H1 (cell line): ENCODE measurements at regions not wholly inside any gene's neighbourhood (a gene's known extent, or its start where the extent isn't known, plus 50 kb on each side); places are given as distances from the start of the nearest gene placed in this dataset.

ENCODE experiments used
- ATF3 ChIP-seq: IDR thresholded peaks from 2 replicates; pipeline ENCODE4 v1.6.1; 2011; ENCODE audit warnings: low read depth, mild to moderate bottlenecking, low read length; ENCODE audit not compliant: insufficient read depth
- CBX5 ChIP-seq: fragments of 300-800, 300-1000 bp; sonication (generic); IDR thresholded peaks from 2 replicates; pipeline ENCODE4 v1.7.1; 2016; ENCODE audit warnings: antibody characterized with exemption, low read length, low read depth
- CHD2 ChIP-seq: IDR thresholded peaks from 2 replicates; pipeline ENCODE4 v1.6.1; 2012; ENCODE audit warnings: low read length, improper control_type of control experiment
- CHD7 ChIP-seq: fragments of 300-600 bp; sonication (generic); IDR thresholded peaks from 2 replicates; pipeline ENCODE4 v1.7.1; 2012; ENCODE audit warnings: low read length, moderate library complexity, mild to moderate bottlenecking, inconsistent platforms; ENCODE audit not compliant: insufficient replicate concordance
- CREB1 ChIP-seq: IDR thresholded peaks from 2 replicates; pipeline ENCODE4 v1.6.1; 2012; ENCODE audit warnings: inconsistent platforms
- EGR1 ChIP-seq: IDR thresholded peaks from 2 replicates; pipeline ENCODE4 v1.6.1; 2011; ENCODE audit warnings: low read depth, low read length, borderline replicate concordance
- JUN ChIP-seq: IDR thresholded peaks from 2 replicates; pipeline ENCODE4 v1.6.1; 2011; ENCODE audit warnings: low read depth, mild to moderate bottlenecking, improper control_type of control experiment, low read length
- PHF8 ChIP-seq: fragments of 200-600 bp; sonication (generic); conservative IDR thresholded peaks from 2 replicates; pipeline ENCODE4 v1.7.1; 2012; ENCODE audit warnings: low read depth, mild to moderate bottlenecking, inconsistent platforms, low read length, moderate library complexity
- POU5F1 ChIP-seq: IDR thresholded peaks from 2 replicates; pipeline ENCODE4 v1.6.1; 2011; ENCODE audit warnings: low read depth, mild to moderate bottlenecking, low read length, moderate library complexity
- RAD21 ChIP-seq, 2 experiments: IDR thresholded peaks in 1 of 2; conservative IDR thresholded peaks in 1 of 2; 2 replicates each; pipeline ENCODE4 v1.6.1; 2011; ENCODE audit warnings: low read depth in 2 of 2, low read length in 2 of 2, improper control_type of control experiment in 1 of 2, inconsistent platforms in 1 of 2, mild to moderate bottlenecking in 1 of 2, moderate library complexity in 1 of 2
- ZNF274 ChIP-seq: IDR thresholded peaks from 2 replicates; pipeline ENCODE4 v1.7.0; 2012; ENCODE audit warnings: low read length, borderline replicate concordance; ENCODE audit errors: extremely low read depth

DNA sequence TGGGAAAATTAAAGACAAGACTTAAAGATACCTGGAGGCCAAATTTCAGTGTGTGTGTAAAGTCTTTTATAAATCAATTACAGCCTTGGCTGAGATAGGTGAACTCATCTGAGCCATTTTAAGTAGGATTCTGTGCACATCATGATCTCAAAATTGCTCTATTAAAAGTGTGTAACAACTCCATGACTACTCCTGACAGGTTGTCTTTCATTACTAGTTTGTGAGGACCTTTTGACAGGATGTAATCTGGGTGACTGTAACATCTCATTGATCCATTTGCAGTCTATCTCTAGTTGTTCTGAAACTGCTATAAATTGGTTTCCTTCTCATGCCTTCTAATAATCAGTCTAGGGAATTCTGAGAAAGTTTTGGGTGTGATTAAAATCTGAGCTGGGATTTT lies 753.3 kb downstream of the SLITRK5 start (continued):
- TF ChIP-seq CHD7: no peak
- no peak for TF ChIP-seq EGR1
- no peak for TF ChIP-seq CBX5
- TF ChIP-seq ATF3: no peak
- TF ChIP-seq ZNF274: no peak
- no peak for TF ChIP-seq POU5F1
- TF ChIP-seq CREB1: no peak
- TF ChIP-seq CHD2: no peak
- no peak for TF ChIP-seq RAD21 (IDR thresholded peaks at IDR 0.05 in 1 of 2, conservative IDR thresholded peaks at IDR 0.05 in 1 of 2; ENCODE audit: low read depth in 2 of 2, low read length in 2 of 2)
- TF ChIP-seq JUN: no peak
- no peak for TF ChIP-seq PHF8
